SK-N-SH treated with all-trans-retinoic acid at 6 μM for 48 hours (cell line): ENCODE measurements at regions not wholly inside any gene's neighbourhood (a gene's known extent, or its start where the extent isn't known, plus 50 kb on each side); places are given as distances from the start of the nearest gene placed in this dataset.

Source experiments
- ARNTL ChIP-seq: fragments of 450-650 bp; formaldehyde crosslinking; IDR thresholded peaks from 2 replicates; pipeline ENCODE4 v1.5.0; 2020; ENCODE audit warnings: low read depth, mild to moderate bottlenecking, moderate library complexity, borderline replicate concordance
- CSDC2 ChIP-seq: fragments of 250-450 bp; sonication (Bioruptor Pico); IDR thresholded peaks from 2 replicates; pipeline ENCODE4 v1.5.0; 2020; ENCODE audit warnings: mild to moderate bottlenecking, moderate library complexity
- ESRRG ChIP-seq: fragments of 250-450 bp; sonication (Bioruptor Pico); IDR thresholded peaks from 2 replicates; pipeline ENCODE4 v1.6.1; 2021; ENCODE audit warnings: mild to moderate bottlenecking
- ISL1 ChIP-seq: fragments of 250-450 bp; sonication (Bioruptor Pico); IDR thresholded peaks from 2 replicates; pipeline ENCODE4 v2.1.2; 2022; ENCODE audit warnings: mild to moderate bottlenecking, moderate library complexity
- OSR1 ChIP-seq: fragments of 250-450 bp; sonication (Bioruptor Pico); IDR thresholded peaks from 2 replicates; pipeline ENCODE4 v1.8.0; 2022; ENCODE audit warnings: moderate library complexity, mild to moderate bottlenecking, inconsistent platforms
- PATZ1 ChIP-seq: fragments of 250-450 bp; sonication (Bioruptor Pico); IDR thresholded peaks from 2 replicates; pipeline ENCODE4 v1.8.0; 2020; ENCODE audit warnings: mild to moderate bottlenecking, moderate library complexity, borderline replicate concordance
- POU6F1 ChIP-seq: fragments of 250-450 bp; sonication (Bioruptor Pico); IDR thresholded peaks from 2 replicates; pipeline ENCODE4 v1.8.0; 2021; ENCODE audit warnings: low read depth, mild to moderate bottlenecking, moderate library complexity, borderline replicate concordance
- PPARA ChIP-seq: fragments of 250-450 bp; sonication (Bioruptor Pico); IDR thresholded peaks from 2 replicates; pipeline ENCODE4 v1.5.0; 2020; ENCODE audit warnings: mild to moderate bottlenecking, borderline replicate concordance
- RARB ChIP-seq: fragments of 250-450 bp; sonication (Bioruptor Pico); IDR thresholded peaks from 2 replicates; pipeline ENCODE4 v1.8.0; 2021; ENCODE audit warnings: mild to moderate bottlenecking, moderate library complexity
- ZFP3 ChIP-seq: fragments of 250-450 bp; sonication (Bioruptor Pico); IDR thresholded peaks from 2 replicates; pipeline ENCODE4 v1.5.0; 2020; ENCODE audit warnings: mild to moderate bottlenecking, moderate library complexity
- ZFP30 ChIP-seq: fragments of 450-650 bp; formaldehyde crosslinking; IDR thresholded peaks from 2 replicates; pipeline ENCODE4 v1.5.0; 2022; ENCODE audit warnings: mild to moderate bottlenecking, moderate library complexity

- TF ChIP-seq RARB (CRISPR knock-in tag) (no peak), POU6F1 (no peak), PPARA (CRISPR knock-in tag) (no peak), ARNTL (CRISPR knock-in tag) (no peak), PATZ1 (CRISPR knock-in tag) (no peak), ISL1 (CRISPR knock-in tag) (no peak), ZFP30 (no peak), ZFP3 (no peak), ESRRG (CRISPR knock-in tag) (no peak), OSR1 (no peak), CSDC2 (no peak)
These were observed 871.2 kb downstream of the TFAP2A start for GRCh38 chr6:9543649-9544048.
